MM.1S (cell line): ENCODE measurements at regions not wholly inside any gene's neighbourhood (a gene's known extent, or its start where the extent isn't known, plus 50 kb on each side); places are given as distances from the start of the nearest gene placed in this dataset.

ENCODE experiments used
- DNase-seq: peaks from one replicate; pipeline ENCODE4 v3.0.0-alpha.2; 2015
- H2AFZ ChIP-seq: fragments of 300-600 bp; sonication (generic); 2 replicates; pipeline ENCODE4 v1.6.0; 2016; ENCODE audit warnings: antibody characterized with exemption, low read length
- H3F3A ChIP-seq: fragments of 300-600 bp; sonication (generic); 2 replicates; pipeline ENCODE4 v1.6.1; 2016; ENCODE audit warnings: mild to moderate bottlenecking, antibody characterized with exemption, low read length, moderate library complexity, mixed read lengths; ENCODE audit not compliant: insufficient read depth
- H3K27ac ChIP-seq: fragments of 300-600 bp; sonication (generic); 2 replicates; pipeline ENCODE4 v1.5.1; 2016; ENCODE audit warnings: mild to moderate bottlenecking, low read length
- H3K27me3 ChIP-seq: fragments of 300-600 bp; sonication (generic); replicated peaks from 2 replicates; pipeline ENCODE4 v1.6.0; 2016; ENCODE audit warnings: low read length; ENCODE audit not compliant: insufficient read depth
- H3K36me3 ChIP-seq: fragments of 300-600 bp; sonication (generic); replicated peaks from 2 replicates; pipeline ENCODE4 v1.6.1; 2016; ENCODE audit warnings: mild to moderate bottlenecking, low read length, mixed read lengths; ENCODE audit not compliant: insufficient read depth
- H3K4me1 ChIP-seq: fragments of 300-600 bp; sonication (generic); 2 replicates; pipeline ENCODE4 v1.6.1; 2016; ENCODE audit warnings: low read length, mixed read lengths
- H3K4me2 ChIP-seq: fragments of 300-600 bp; sonication (generic); 2 replicates; pipeline ENCODE4 v1.6.0; 2016; ENCODE audit warnings: low read depth, low read length
- H3K4me3 ChIP-seq: fragments of 300-600 bp; sonication (generic); 2 replicates; pipeline ENCODE4 v1.5.1; 2016; ENCODE audit warnings: low read length, mixed read lengths
- H3K79me2 ChIP-seq: fragments of 300-600 bp; sonication (generic); 2 replicates; pipeline ENCODE4 v1.6.1; 2016; ENCODE audit warnings: mixed run types, low read length, mixed read lengths
- H3K9ac ChIP-seq: fragments of 300-600 bp; sonication (generic); 2 replicates; pipeline ENCODE4 v1.6.1; 2016; ENCODE audit warnings: low read length, mixed read lengths
- H3K9me2 ChIP-seq: fragments of 300-600 bp; sonication (generic); replicated peaks from 2 replicates; pipeline ENCODE4 v1.6.1; 2016; ENCODE audit warnings: mild to moderate bottlenecking, low read length, mixed read lengths; ENCODE audit not compliant: insufficient read depth
- H3K9me3 ChIP-seq: fragments of 300-600 bp; sonication (generic); replicated peaks from 2 replicates; pipeline ENCODE4 v1.6.1; 2016; ENCODE audit warnings: mild to moderate bottlenecking, low read length, mixed read lengths; ENCODE audit not compliant: insufficient read depth
- H4K20me1 ChIP-seq: fragments of 300-600 bp; sonication (generic); 2 replicates; pipeline ENCODE4 v1.6.1; 2016; ENCODE audit warnings: mild to moderate bottlenecking, low read length, moderate library complexity, mixed read lengths; ENCODE audit not compliant: insufficient read depth
- CTCF ChIP-seq: fragments of 300-600 bp; sonication (generic); IDR thresholded peaks from 2 replicates; pipeline ENCODE4 v1.5.1; 2016; ENCODE audit warnings: antibody characterized with exemption, low read length, mixed read lengths
- EZH2 ChIP-seq: fragments of 300-600 bp; sonication (generic); optimal IDR thresholded peaks from 2 replicates; pipeline ENCODE3; 2017; ENCODE audit warnings: low read depth, mild to moderate bottlenecking, antibody characterized with exemption, low read length, mixed read lengths
- EZH2phosphoT487 ChIP-seq: fragments of 300-600 bp; sonication (generic); IDR thresholded peaks from 2 replicates; pipeline ENCODE4 v1.6.1; 2018; ENCODE audit warnings: antibody characterized with exemption, low read length

- DNase-seq: peak; percentile 25
- no peaks in the 10 kb centered on the region for H4K20me1 ChIP-seq
- no peak overlapping the region for H2AFZ ChIP-seq
- no peak for TF ChIP-seq EZH2phosphoT487
- H3K79me2 ChIP-seq: no peaks in the 10 kb centered on the region
- H3K27ac ChIP-seq: no peak overlapping the region
- H3K27me3 ChIP-seq: no peaks in the 10 kb centered on the region
- H3K9me2 ChIP-seq: no peaks in the 10 kb centered on the region
- no peak overlapping the region for H3K4me2 ChIP-seq
- H3K9ac ChIP-seq: no peak overlapping the region
- no peaks in the 10 kb centered on the region for H3F3A ChIP-seq
- no peaks in the 10 kb centered on the region for H3K36me3 ChIP-seq
- H3K4me1 ChIP-seq: no peaks in the 10 kb centered on the region
- no peak overlapping the region for H3K4me3 ChIP-seq
- H3K9me3 ChIP-seq: no peaks in the 10 kb centered on the region
Observed at GRCh38 chr3:152779653-152780052, 55.3 kb upstream of the P2RY1 start.

DNA sequence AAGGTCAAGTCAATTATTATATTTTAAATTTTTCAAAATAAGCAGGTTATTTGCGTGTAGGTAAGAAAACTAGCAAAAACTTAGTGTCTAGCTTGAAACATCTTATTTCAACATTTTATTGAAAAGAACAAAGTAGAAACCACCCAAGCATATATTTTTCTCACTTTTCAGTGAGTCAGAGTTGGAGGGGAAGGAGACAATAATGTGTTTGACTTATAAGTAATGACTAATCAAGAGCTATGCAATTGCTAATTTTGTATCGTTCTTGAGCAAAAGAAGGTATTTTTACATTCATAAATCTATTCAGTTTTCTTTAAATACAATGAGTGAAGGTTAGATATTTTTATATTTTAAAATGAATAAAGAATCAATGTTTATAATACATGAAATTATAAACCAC, 54.4 kb upstream of the P2RY1 start:
- H3F3A ChIP-seq: no peaks in the 10 kb centered on the region

DNA sequence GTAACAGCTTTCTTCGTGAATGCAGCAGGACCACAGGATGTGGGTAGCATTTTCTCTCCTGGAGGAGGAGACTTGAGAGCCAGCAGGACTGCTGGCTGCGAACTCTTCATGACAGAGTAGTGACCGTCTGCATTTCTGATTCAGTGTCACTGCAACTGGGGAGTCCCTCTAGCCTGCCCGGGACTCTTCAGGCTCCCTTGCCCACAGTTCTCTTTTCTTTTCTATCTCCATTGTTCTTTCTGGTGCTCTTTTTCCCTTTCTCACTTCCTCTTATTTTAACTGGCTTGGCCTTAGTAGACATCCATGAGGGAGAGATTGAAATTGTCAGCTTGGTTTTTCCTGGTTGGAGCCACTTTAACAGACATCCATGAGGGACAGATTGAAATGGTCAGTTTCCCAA, 49.9 kb upstream of the P2RY1 start:
- Histone ChIP-seq H3K4me3 (no peak overlapping the region), H2AFZ (no peak overlapping the region), H3K9ac (no peak overlapping the region), H4K20me1 (no peaks in the 10 kb centered on the region), H3K27ac (no peak overlapping the region), H3K27me3 (no peaks in the 10 kb centered on the region), H3F3A (no peaks in the 10 kb centered on the region), H3K4me2 (no peak overlapping the region), H3K9me3 (no peaks in the 10 kb centered on the region), H3K4me1 (no peaks in the 10 kb centered on the region), H3K9me2 (no peaks in the 10 kb centered on the region), H3K36me3 (no peaks in the 10 kb centered on the region), H3K79me2 (no peaks in the 10 kb centered on the region)
- TF ChIP-seq EZH2phosphoT487 (no peak), EZH2 (no peak), CTCF (no peak)
- no peak for DNase-seq

More for the DNA sequence above, 54.4 kb upstream of the P2RY1 start:
- no peak overlapping the region for H3K27ac ChIP-seq
- no peak overlapping the region for H3K9ac ChIP-seq
- no peak overlapping the region for H2AFZ ChIP-seq
- no peaks in the 10 kb centered on the region for H3K4me1 ChIP-seq
- no peak overlapping the region for H3K4me2 ChIP-seq
- TF ChIP-seq CTCF: no peak
- no peak for TF ChIP-seq EZH2phosphoT487
- TF ChIP-seq EZH2: no peak
- no peaks in the 10 kb centered on the region for H3K36me3 ChIP-seq
- H3K9me3 ChIP-seq: no peaks in the 10 kb centered on the region
- H4K20me1 ChIP-seq: no peaks in the 10 kb centered on the region
- no peak for DNase-seq
- no peaks in the 10 kb centered on the region for H3K9me2 ChIP-seq
- no peaks in the 10 kb centered on the region for H3K27me3 ChIP-seq
- no peak overlapping the region for H3K4me3 ChIP-seq
- no peaks in the 10 kb centered on the region for H3K79me2 ChIP-seq
